ENCODE measurements at regions not wholly inside any gene's neighbourhood (a gene's known extent, or its start where the extent isn't known, plus 50 kb on each side); places are given as distances from the start of the nearest gene placed in this dataset.

- Histone ChIP-seq H3K9me3 (ENCODE audit: control insufficient read depth, insufficient read depth, low read depth, low read length) (no peaks in the 10 kb centered on the region), H3K4me3 (ENCODE audit: low read depth, low read length) (no peak overlapping the region), H3K36me3 (ENCODE audit: control insufficient read depth in 2 of 2, insufficient read depth in 1 of 2, low read length in 2 of 2) (no peaks in the 10 kb centered on the region), H3K4me1 (ENCODE audit: control insufficient read depth, insufficient read depth, low read length) (no peaks in the 10 kb centered on the region), H3K27ac (ENCODE audit: extremely low read depth, low read depth, low read length) (no peak overlapping the region)
- POLR2A ChIA-PET = no interaction called here
- TF ChIP-seq ZNF623 (tag by site-specific recombination; IDR thresholded peaks at IDR 0.05) = no peak
- TF ChIP-seq, protein P1, sequence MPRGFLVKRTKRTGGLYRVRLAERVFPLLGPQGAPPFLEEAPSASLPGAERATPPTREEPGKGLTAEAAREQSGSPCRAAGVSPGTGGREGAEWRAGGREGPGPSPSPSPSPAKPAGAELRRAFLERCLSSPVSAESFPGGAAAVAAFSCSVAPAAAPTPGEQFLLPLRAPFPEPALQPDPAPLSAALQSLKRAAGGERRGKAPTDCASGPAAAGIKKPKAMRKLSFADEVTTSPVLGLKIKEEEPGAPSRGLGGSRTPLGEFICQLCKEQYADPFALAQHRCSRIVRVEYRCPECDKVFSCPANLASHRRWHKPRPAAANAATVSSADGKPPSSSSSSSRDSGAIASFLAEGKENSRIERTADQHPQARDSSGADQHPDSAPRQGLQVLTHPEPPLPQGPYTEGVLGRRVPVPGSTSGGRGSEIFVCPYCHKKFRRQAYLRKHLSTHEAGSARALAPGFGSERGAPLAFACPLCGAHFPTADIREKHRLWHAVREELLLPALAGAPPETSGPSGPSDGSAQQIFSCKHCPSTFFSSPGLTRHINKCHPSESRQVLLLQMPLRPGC (tag by site-specific recombination; IDR thresholded peaks at IDR 0.05) = no peak
- TF ChIP-seq ZNF133 (tag by site-specific recombination; IDR thresholded peaks at IDR 0.05) = no peak
- no peak for TF ChIP-seq ZNF791 (tag by site-specific recombination; IDR thresholded peaks at IDR 0.05)
- no peak for TF ChIP-seq ZNF292 (tag by site-specific recombination; IDR thresholded peaks at IDR 0.05; ENCODE audit: borderline replicate concordance, low read depth)
- TF ChIP-seq ZBTB21 (tag by site-specific recombination; IDR thresholded peaks at IDR 0.05) = no peak
- TF ChIP-seq PBX3 (CRISPR knock-in tag; IDR thresholded peaks at IDR 0.05) = no peak
- TF ChIP-seq TCF7L2 (IDR thresholded peaks at IDR 0.05; ENCODE audit: borderline replicate concordance, low read depth, low read length) = no peak
- TF ChIP-seq, protein P2, sequence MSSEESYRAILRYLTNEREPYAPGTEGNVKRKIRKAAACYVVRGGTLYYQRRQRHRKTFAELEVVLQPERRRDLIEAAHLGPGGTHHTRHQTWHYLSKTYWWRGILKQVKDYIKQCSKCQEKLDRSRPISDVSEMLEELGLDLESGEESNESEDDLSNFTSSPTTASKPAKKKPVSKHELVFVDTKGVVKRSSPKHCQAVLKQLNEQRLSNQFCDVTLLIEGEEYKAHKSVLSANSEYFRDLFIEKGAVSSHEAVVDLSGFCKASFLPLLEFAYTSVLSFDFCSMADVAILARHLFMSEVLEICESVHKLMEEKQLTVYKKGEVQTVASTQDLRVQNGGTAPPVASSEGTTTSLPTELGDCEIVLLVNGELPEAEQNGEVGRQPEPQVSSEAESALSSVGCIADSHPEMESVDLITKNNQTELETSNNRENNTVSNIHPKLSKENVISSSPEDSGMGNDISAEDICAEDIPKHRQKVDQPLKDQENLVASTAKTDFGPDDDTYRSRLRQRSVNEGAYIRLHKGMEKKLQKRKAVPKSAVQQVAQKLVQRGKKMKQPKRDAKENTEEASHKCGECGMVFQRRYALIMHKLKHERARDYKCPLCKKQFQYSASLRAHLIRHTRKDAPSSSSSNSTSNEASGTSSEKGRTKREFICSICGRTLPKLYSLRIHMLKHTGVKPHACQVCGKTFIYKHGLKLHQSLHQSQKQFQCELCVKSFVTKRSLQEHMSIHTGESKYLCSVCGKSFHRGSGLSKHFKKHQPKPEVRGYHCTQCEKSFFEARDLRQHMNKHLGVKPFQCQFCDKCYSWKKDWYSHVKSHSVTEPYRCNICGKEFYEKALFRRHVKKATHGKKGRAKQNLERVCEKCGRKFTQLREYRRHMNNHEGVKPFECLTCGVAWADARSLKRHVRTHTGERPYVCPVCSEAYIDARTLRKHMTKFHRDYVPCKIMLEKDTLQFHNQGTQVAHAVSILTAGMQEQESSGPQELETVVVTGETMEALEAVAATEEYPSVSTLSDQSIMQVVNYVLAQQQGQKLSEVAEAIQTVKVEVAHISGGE (tag by site-specific recombination; conservative IDR thresholded peaks at IDR 0.05; ENCODE audit: low read depth) = no peak
- TF ChIP-seq ZXDB (tag by site-specific recombination; IDR thresholded peaks at IDR 0.05) = no peak
- TF ChIP-seq ZNF341 (tag by site-specific recombination; IDR thresholded peaks at IDR 0.05; ENCODE audit: low read depth) = no peak
- no peak for TF ChIP-seq ZFP3 (tag by site-specific recombination; IDR thresholded peaks at IDR 0.05; ENCODE audit: low read depth)
- no peak for TF ChIP-seq ZNF488 (tag by site-specific recombination; IDR thresholded peaks at IDR 0.05)
- TF ChIP-seq ZNF350 (tag by site-specific recombination; IDR thresholded peaks at IDR 0.05) = no peak
- no peak for TF ChIP-seq ZBTB26 (tag by site-specific recombination; optimal IDR thresholded peaks at IDR 0.05)
- TF ChIP-seq ZNF48 (tag by site-specific recombination; IDR thresholded peaks at IDR 0.05) = no peak
- no peak for TF ChIP-seq ZFP37 (tag by site-specific recombination; IDR thresholded peaks at IDR 0.05)
- no peak for TF ChIP-seq ZNF830 (tag by site-specific recombination; IDR thresholded peaks at IDR 0.05; ENCODE audit: low read depth)
- no peak for TF ChIP-seq ZSCAN23 (tag by site-specific recombination; IDR thresholded peaks at IDR 0.05)
- TF ChIP-seq ZNF302 (tag by site-specific recombination; IDR thresholded peaks at IDR 0.05; ENCODE audit: low read depth) = no peak
- CTCF ChIA-PET = interaction anchor here (0.7 kb wide), 1 partner anchor 309 kb away, joined by 3 read pairs; no protein-coding TSS in a partner anchor
Measured at GRCh38 chr11:69360606-69361005, 66.7 kb downstream of the MYEOV start.

Data from HEK293 (cell line).